ENCODE measurements at regions not wholly inside any gene's neighbourhood (a gene's known extent, or its start where the extent isn't known, plus 50 kb on each side); places are given as distances from the start of the nearest gene placed in this dataset.

DNA sequence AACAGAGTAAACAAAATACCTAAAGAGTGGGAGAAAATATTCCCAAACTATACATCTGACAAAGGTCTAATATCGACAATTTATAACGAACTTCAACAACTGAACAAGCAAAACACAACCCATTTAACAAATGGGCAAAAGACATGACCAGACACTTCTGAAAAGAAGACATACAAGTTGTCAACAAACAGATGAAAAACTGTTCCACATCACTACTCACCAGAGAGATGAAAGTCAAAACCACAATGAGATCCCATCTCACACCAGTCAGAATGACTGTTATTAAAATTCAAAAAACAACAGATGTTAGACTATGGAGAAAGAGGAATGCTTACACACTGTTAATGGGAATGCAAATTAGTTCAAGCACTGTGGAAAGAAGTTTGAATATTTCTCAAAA is 233.8 kb upstream of the EDNRB start:
- no peak for DNase-seq
- Histone ChIP-seq H3K4me2 (replicated peaks; ENCODE audit: extremely low read depth, low read length, poor library complexity, severe bottlenecking) (no peak overlapping the region), H2AFZ (ENCODE audit: insufficient read depth, low read depth, low read length, poor library complexity, severe bottlenecking) (no peak overlapping the region), H3K4me1 (ENCODE audit: control insufficient read depth in 1 of 2, insufficient read depth in 2 of 2, low read length in 2 of 2) (no peaks in the 10 kb centered on the region), H3K27me3 (ENCODE audit: control insufficient read depth in 2 of 2, insufficient read depth in 2 of 2, low read length in 2 of 2) (no peaks in the 10 kb centered on the region), H3K36me3 (replicated peaks in 1 of 2; ENCODE audit: control insufficient read depth in 1 of 2, insufficient read depth in 2 of 2, low read length in 2 of 2) (no peaks in the 10 kb centered on the region), H3K79me2 (ENCODE audit: insufficient read depth, low read length) (no peaks in the 10 kb centered on the region), H3K9ac (ENCODE audit: insufficient read depth, low read length, poor library complexity, severe bottlenecking) (no peak overlapping the region), H3K9me3 (replicated peaks in 1 of 2; ENCODE audit: control insufficient read depth in 1 of 2, insufficient read depth in 1 of 2, low read length in 2 of 2) (no peaks in the 10 kb centered on the region), H3K4me3 (replicated peaks in 1 of 3; ENCODE audit: low read depth in 2 of 3, low read length in 3 of 3) (no peak overlapping the region), H3K27ac (ENCODE audit: low read depth in 1 of 2, low read length in 2 of 2) (no peak overlapping the region), H4K20me1 (ENCODE audit: insufficient read depth, low read length) (no peaks in the 10 kb centered on the region)
- Mint-ChIP-seq H3K27ac (no peak overlapping the region), H3K9me3 (peaks cover 0 to 11% (median 6%) of the 10 kb centered on the region in 7 donors), H3K4me1 (no peaks in the 10 kb centered on the region), H3K4me3 (no peak overlapping the region), H3K36me3 (no peaks in the 10 kb centered on the region), H3K27me3 (ENCODE audit: low read depth in 3 of 3) (no peaks in the 10 kb centered on the region)
- 100% methylated on average over 1 of the region's 2 CpGs for WGBS (ENCODE audit: insufficient coverage)
- TF ChIP-seq CTCF (IDR thresholded peaks at IDR 0.05) = no peak
- intact Hi-C loops (cut with micrococcal nuclease) = no loop called here

DNA sequence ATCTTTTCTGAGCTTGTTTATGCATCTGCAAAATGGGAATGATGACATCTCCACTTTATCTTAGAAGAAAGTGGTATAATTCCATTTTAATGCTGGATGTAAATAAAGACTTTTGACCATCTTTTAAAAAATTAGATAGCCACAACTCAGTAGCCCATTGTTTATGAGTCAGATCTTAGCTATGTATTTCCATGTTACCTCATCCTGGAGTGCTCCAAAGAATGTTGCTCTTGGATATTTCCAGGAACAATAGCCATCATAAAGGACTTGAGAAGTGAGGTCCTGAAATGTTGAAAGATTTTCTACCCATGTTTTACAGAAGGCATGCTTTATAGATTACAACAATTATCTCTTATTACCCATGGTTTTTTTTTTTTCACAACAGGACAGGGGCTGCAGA is 229.3 kb upstream of the EDNRB start:
- no peak overlapping the region for H3K9ac ChIP-seq (ENCODE audit: insufficient read depth, low read length, poor library complexity, severe bottlenecking)
- no peaks in the 10 kb centered on the region for H3K27me3 ChIP-seq (ENCODE audit: control insufficient read depth in 2 of 2, insufficient read depth in 2 of 2, low read length in 2 of 2)
- no peak overlapping the region for H3K4me2 ChIP-seq (replicated peaks; ENCODE audit: extremely low read depth, low read length, poor library complexity, severe bottlenecking)
- no peak for DNase-seq
- no peak overlapping the region for H3K4me3 Mint-ChIP-seq
- H3K9me3 Mint-ChIP-seq = peaks cover 0 to 4% (median 0%) of the 10 kb centered on the region in 7 donors
- H3K4me3 ChIP-seq (replicated peaks in 1 of 3; ENCODE audit: low read depth in 2 of 3, low read length in 3 of 3) = no peak overlapping the region
- intact Hi-C loops (cut with micrococcal nuclease) = no loop called here
- H4K20me1 ChIP-seq (ENCODE audit: insufficient read depth, low read length) = no peaks in the 10 kb centered on the region
- no peaks in the 10 kb centered on the region for H3K4me1 Mint-ChIP-seq
- H3K79me2 ChIP-seq (ENCODE audit: insufficient read depth, low read length) = no peaks in the 10 kb centered on the region
- H3K4me1 ChIP-seq (ENCODE audit: control insufficient read depth in 1 of 2, insufficient read depth in 2 of 2, low read length in 2 of 2) = no peaks in the 10 kb centered on the region
- H3K27me3 Mint-ChIP-seq (ENCODE audit: low read depth in 3 of 3) = no peaks in the 10 kb centered on the region
- no peak for TF ChIP-seq CTCF (IDR thresholded peaks at IDR 0.05)
- no peak overlapping the region for H3K27ac Mint-ChIP-seq
- H3K9me3 ChIP-seq (replicated peaks in 1 of 2; ENCODE audit: control insufficient read depth in 1 of 2, insufficient read depth in 1 of 2, low read length in 2 of 2) = no peaks in the 10 kb centered on the region
- H2AFZ ChIP-seq (ENCODE audit: insufficient read depth, low read depth, low read length, poor library complexity, severe bottlenecking) = no peak overlapping the region
- no peaks in the 10 kb centered on the region for H3K36me3 Mint-ChIP-seq
- H3K36me3 ChIP-seq (replicated peaks in 1 of 2; ENCODE audit: control insufficient read depth in 1 of 2, insufficient read depth in 2 of 2, low read length in 2 of 2) = no peaks in the 10 kb centered on the region
- no peak overlapping the region for H3K27ac ChIP-seq (ENCODE audit: low read depth in 1 of 2, low read length in 2 of 2)
